HG02759 (cell line): ENCODE measurements at regions not wholly inside any gene's neighbourhood (a gene's known extent, or its start where the extent isn't known, plus 50 kb on each side); places are given as distances from the start of the nearest gene placed in this dataset.

Source experiments
- ATAC-seq: cut with Tn5 transposase; IDR thresholded peaks from one replicate; pipeline ENCODE4 v1.9.1; 2021; ENCODE audit warnings: mild to moderate bottlenecking, moderate library complexity; ENCODE audit not compliant: unreplicated experiment

- no peak for ATAC-seq
Observed at GRCh38 chr15:94021621-94022320, 209.6 kb upstream of the MCTP2 start.

GRCh38 chr15:94019062-94019461 lies 212.3 kb upstream of the MCTP2 start:
- ATAC-seq = no peak

- ATAC-seq = no peak
Observed at GRCh38 chr15:94015324-94015723, 216.0 kb upstream of the MCTP2 start.

GRCh38 chr15:94008104-94009074 lies 223.0 kb upstream of the MCTP2 start:
- no peak for ATAC-seq

- no peak for ATAC-seq
Observed at GRCh38 chr15:94004697-94005096, 226.7 kb upstream of the MCTP2 start.

- no peak for ATAC-seq
Observed at GRCh38 chr15:94002041-94002440, 229.3 kb upstream of the MCTP2 start.

- no peak for ATAC-seq
Observed at GRCh38 chr15:94001255-94001801, 230.0 kb upstream of the MCTP2 start.

GRCh38 chr15:94000606-94001005 lies 230.8 kb upstream of the MCTP2 start:
- no peak for ATAC-seq

GRCh38 chr15:93997071-93997658 lies 234.2 kb upstream of the MCTP2 start:
- no peak for ATAC-seq

GRCh38 chr15:93989440-93989998 lies 241.8 kb upstream of the MCTP2 start:
- no peak for ATAC-seq

- ATAC-seq = no peak
Observed at GRCh38 chr15:93987068-93987467, 244.3 kb upstream of the MCTP2 start.

- no peak for ATAC-seq
Observed at GRCh38 chr15:93986400-93986984, 244.9 kb upstream of the MCTP2 start.

- no peak for ATAC-seq
Observed at GRCh38 chr15:93985925-93986324, 245.4 kb upstream of the MCTP2 start.

- ATAC-seq = no peak
Observed at GRCh38 chr15:93985176-93985575, 246.2 kb upstream of the MCTP2 start.

- no peak for ATAC-seq
Observed at GRCh38 chr15:93983526-93983925, 247.8 kb upstream of the MCTP2 start.

- no peak for ATAC-seq
Observed at GRCh38 chr15:93982226-93982727, 249.1 kb upstream of the MCTP2 start.

- ATAC-seq = no peak
Observed at GRCh38 chr15:93981706-93982105, 249.7 kb upstream of the MCTP2 start.

- ATAC-seq = no peak
Observed at GRCh38 chr15:93980261-93980911, 251.0 kb upstream of the MCTP2 start.

GRCh38 chr15:93974804-93975481 lies 256.4 kb upstream of the MCTP2 start:
- ATAC-seq = no peak
